ENCODE measurements at regions not wholly inside any gene's neighbourhood (a gene's known extent, or its start where the extent isn't known, plus 50 kb on each side); places are given as distances from the start of the nearest gene placed in this dataset.

GRCh38 chr6:227074-227782 lies 65.1 kb upstream of the DUSP22 start:
- ChIA-PET CTCF (no interaction called here), POLR2A (ENCODE audit: unreplicated experiment) (no interaction called here)
- H3K36me3 ChIP-seq (ENCODE audit: low read depth): no peaks in the 10 kb centered on the region
- no peaks in the 10 kb centered on the region for H3K9me3 ChIP-seq (ENCODE audit: insufficient read depth, low read depth)
- H4K20me1 ChIP-seq (ENCODE audit: insufficient read depth): no peaks in the 10 kb centered on the region
- TF ChIP-seq, protein P1, sequence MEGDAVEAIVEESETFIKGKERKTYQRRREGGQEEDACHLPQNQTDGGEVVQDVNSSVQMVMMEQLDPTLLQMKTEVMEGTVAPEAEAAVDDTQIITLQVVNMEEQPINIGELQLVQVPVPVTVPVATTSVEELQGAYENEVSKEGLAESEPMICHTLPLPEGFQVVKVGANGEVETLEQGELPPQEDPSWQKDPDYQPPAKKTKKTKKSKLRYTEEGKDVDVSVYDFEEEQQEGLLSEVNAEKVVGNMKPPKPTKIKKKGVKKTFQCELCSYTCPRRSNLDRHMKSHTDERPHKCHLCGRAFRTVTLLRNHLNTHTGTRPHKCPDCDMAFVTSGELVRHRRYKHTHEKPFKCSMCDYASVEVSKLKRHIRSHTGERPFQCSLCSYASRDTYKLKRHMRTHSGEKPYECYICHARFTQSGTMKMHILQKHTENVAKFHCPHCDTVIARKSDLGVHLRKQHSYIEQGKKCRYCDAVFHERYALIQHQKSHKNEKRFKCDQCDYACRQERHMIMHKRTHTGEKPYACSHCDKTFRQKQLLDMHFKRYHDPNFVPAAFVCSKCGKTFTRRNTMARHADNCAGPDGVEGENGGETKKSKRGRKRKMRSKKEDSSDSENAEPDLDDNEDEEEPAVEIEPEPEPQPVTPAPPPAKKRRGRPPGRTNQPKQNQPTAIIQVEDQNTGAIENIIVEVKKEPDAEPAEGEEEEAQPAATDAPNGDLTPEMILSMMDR (conservative IDR thresholded peaks at IDR 0.05): no peak
- TF ChIP-seq EZH2 (IDR thresholded peaks at IDR 0.05; ENCODE audit: low read depth): no peak
- no peak overlapping the region for H3K4me3 ChIP-seq
- no peaks in the 10 kb centered on the region for H3K9me2 ChIP-seq (ENCODE audit: insufficient read depth)
- no peak overlapping the region for H3K27ac ChIP-seq
- H3K27me3 ChIP-seq (ENCODE audit: insufficient read depth, low read depth): no peaks in the 10 kb centered on the region
- intact Hi-C loops (cut with micrococcal nuclease; ENCODE audit: unreplicated experiment): no loop called here
- H3K79me2 ChIP-seq (ENCODE audit: low read depth): no peaks in the 10 kb centered on the region
- H3K4me2 ChIP-seq: no peak overlapping the region
- no peaks in the 10 kb centered on the region for H3F3A ChIP-seq (ENCODE audit: insufficient read depth, low read depth)
- H2AFZ ChIP-seq: no peak overlapping the region
- DNase-seq: no peak
- H3K4me1 ChIP-seq (replicated peaks; ENCODE audit: insufficient read depth): no peaks in the 10 kb centered on the region
- BruUV-seq (replicated peaks): no TSS peak

DNA sequence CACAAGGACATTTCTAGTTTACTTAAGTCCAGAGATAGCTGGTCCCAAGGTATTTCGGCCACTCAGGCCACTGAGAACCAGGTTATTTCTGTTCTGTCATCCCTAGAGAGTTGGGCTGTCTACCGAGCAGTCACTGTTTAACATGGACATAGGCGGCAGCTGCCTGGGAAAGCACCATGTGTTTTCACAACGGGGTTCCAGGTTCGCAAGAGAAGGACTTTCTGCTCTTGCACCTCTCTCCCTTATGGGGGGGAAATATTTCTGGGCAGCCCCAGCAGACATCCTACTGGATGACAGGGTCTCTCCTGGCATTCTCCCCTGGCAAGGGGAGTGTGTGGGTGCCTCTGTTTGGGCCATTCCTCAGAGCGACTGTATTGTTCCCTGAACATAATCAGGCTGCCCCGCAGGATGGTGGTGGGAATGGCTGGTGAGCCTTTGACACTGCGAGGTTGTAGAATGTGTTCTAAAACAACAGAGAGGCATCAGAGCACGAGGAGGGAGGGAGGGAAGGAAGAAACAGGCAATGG lies 64.4 kb upstream of the DUSP22 start:
- Histone ChIP-seq H4K20me1 (ENCODE audit: insufficient read depth) (no peaks in the 10 kb centered on the region), H3K4me2 (no peak overlapping the region), H3K4me3 (no peak overlapping the region), H3K27ac (no peak overlapping the region), H3K36me3 (ENCODE audit: low read depth) (no peaks in the 10 kb centered on the region), H3F3A (ENCODE audit: insufficient read depth, low read depth) (no peaks in the 10 kb centered on the region), H3K79me2 (ENCODE audit: low read depth) (no peaks in the 10 kb centered on the region), H3K9me3 (ENCODE audit: insufficient read depth, low read depth) (no peaks in the 10 kb centered on the region), H3K9me2 (ENCODE audit: insufficient read depth) (no peaks in the 10 kb centered on the region), H3K27me3 (ENCODE audit: insufficient read depth, low read depth) (no peaks in the 10 kb centered on the region), H3K4me1 (replicated peaks; ENCODE audit: insufficient read depth) (no peaks in the 10 kb centered on the region), H2AFZ (no peak overlapping the region)
- ChIA-PET CTCF (no interaction called here), POLR2A (ENCODE audit: unreplicated experiment) (no interaction called here)
- intact Hi-C loops (cut with micrococcal nuclease; ENCODE audit: unreplicated experiment): no loop called here
- DNase-seq: no peak
- no TSS peak for BruUV-seq (replicated peaks)
- TF ChIP-seq, protein P1 (conservative IDR thresholded peaks at IDR 0.05): no peak
- no peak for TF ChIP-seq EZH2 (IDR thresholded peaks at IDR 0.05; ENCODE audit: low read depth)

- no peaks in the 10 kb centered on the region for H3K79me2 ChIP-seq (ENCODE audit: low read depth)
- ChIA-PET POLR2A (ENCODE audit: unreplicated experiment) (no interaction called here), CTCF (interaction anchor here (0.7 kb wide), 1 partner anchor 809 kb away, joined by 3 read pairs; no protein-coding TSS in a partner anchor)
- H2AFZ ChIP-seq: no peak overlapping the region
- H3K4me3 ChIP-seq: no peak overlapping the region
- no peaks in the 10 kb centered on the region for H3F3A ChIP-seq (ENCODE audit: insufficient read depth, low read depth)
- TF ChIP-seq, protein P1 (conservative IDR thresholded peaks at IDR 0.05): no peak
- no peak for TF ChIP-seq EZH2 (IDR thresholded peaks at IDR 0.05; ENCODE audit: low read depth)
- H3K4me2 ChIP-seq: no peak overlapping the region
- H3K9me3 ChIP-seq (ENCODE audit: insufficient read depth, low read depth): no peaks in the 10 kb centered on the region
- H3K9me2 ChIP-seq (ENCODE audit: insufficient read depth): no peaks in the 10 kb centered on the region
- BruUV-seq (replicated peaks): no TSS peak
- DNase-seq: no peak
- intact Hi-C loops (cut with micrococcal nuclease; ENCODE audit: unreplicated experiment): no loop called here
- no peaks in the 10 kb centered on the region for H4K20me1 ChIP-seq (ENCODE audit: insufficient read depth)
- H3K27ac ChIP-seq: no peak overlapping the region
- no peaks in the 10 kb centered on the region for H3K27me3 ChIP-seq (ENCODE audit: insufficient read depth, low read depth)
- no peaks in the 10 kb centered on the region for H3K4me1 ChIP-seq (replicated peaks; ENCODE audit: insufficient read depth)
- H3K36me3 ChIP-seq (ENCODE audit: low read depth): no peaks in the 10 kb centered on the region
These were observed 63.2 kb upstream of the DUSP22 start for GRCh38 chr6:228881-229651.

Measured in PC-9 (cell line).